ENCODE measurements at regions not wholly inside any gene's neighbourhood (a gene's known extent, or its start where the extent isn't known, plus 50 kb on each side); places are given as distances from the start of the nearest gene placed in this dataset.

DNA sequence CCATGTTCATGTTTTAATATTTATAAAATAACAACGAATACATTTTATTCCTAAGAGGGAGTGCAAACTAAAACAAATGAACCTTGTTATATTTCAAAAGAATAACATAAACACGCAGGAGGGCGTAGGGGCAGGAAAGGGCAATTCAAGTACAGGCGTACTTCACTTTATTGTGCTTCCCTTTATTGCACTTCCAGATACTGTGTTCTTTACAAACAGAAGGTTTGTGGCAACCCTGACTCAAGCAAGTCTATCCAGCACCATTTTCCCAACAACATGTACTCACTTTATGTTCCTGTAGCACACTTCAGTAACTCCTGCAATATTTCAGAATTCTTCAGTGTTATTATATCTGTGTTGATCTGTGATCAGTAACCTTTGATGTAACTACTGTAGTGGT lies 84.6 kb upstream of the PLEKHA5 start:
- ChIA-PET CTCF (no interaction called here), POLR2A (no interaction called here)
- no peak for TF ChIP-seq JUN (IDR thresholded peaks at IDR 0.05; ENCODE audit: borderline replicate concordance, insufficient read depth, insufficient read length, low read depth)
- no peak for TF ChIP-seq POLR2AphosphoS5 (IDR thresholded peaks at IDR 0.05; ENCODE audit: insufficient read depth, low read depth, low read length)
- no peak for TF ChIP-seq FOS (IDR thresholded peaks at IDR 0.05; ENCODE audit: borderline replicate concordance, insufficient read depth, low read length)
- TF ChIP-seq, protein P1, sequence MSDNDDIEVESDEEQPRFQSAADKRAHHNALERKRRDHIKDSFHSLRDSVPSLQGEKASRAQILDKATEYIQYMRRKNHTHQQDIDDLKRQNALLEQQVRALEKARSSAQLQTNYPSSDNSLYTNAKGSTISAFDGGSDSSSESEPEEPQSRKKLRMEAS (IDR thresholded peaks at IDR 0.05; ENCODE audit: insufficient read depth, insufficient read length) = no peak
- no peak for TF ChIP-seq EZH2 (IDR thresholded peaks at IDR 0.05; ENCODE audit: borderline replicate concordance, low read depth, low read length, severe bottlenecking)
- TF ChIP-seq, protein P2, sequence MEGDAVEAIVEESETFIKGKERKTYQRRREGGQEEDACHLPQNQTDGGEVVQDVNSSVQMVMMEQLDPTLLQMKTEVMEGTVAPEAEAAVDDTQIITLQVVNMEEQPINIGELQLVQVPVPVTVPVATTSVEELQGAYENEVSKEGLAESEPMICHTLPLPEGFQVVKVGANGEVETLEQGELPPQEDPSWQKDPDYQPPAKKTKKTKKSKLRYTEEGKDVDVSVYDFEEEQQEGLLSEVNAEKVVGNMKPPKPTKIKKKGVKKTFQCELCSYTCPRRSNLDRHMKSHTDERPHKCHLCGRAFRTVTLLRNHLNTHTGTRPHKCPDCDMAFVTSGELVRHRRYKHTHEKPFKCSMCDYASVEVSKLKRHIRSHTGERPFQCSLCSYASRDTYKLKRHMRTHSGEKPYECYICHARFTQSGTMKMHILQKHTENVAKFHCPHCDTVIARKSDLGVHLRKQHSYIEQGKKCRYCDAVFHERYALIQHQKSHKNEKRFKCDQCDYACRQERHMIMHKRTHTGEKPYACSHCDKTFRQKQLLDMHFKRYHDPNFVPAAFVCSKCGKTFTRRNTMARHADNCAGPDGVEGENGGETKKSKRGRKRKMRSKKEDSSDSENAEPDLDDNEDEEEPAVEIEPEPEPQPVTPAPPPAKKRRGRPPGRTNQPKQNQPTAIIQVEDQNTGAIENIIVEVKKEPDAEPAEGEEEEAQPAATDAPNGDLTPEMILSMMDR (IDR thresholded peaks at IDR 0.05; ENCODE audit: extremely low read depth in 1 of 2, insufficient read depth in 1 of 2, low read depth in 1 of 2, low read length in 2 of 2) = no peak
- no peak for TF ChIP-seq GATA2 (IDR thresholded peaks at IDR 0.05; ENCODE audit: insufficient read depth, insufficient read length, low read depth, low read length)
- TF ChIP-seq POLR2A (IDR thresholded peaks at IDR 0.05; ENCODE audit: low read depth, low read length) = no peak
- TF ChIP-seq MYC (IDR thresholded peaks at IDR 0.05; ENCODE audit: low read depth, low read length) = no peak
- H3K4me2 ChIP-seq (ENCODE audit: insufficient read depth, low read length) = no peak overlapping the region
- no peaks in the 10 kb centered on the region for H3K27me3 ChIP-seq (ENCODE audit: control insufficient read depth in 2 of 2, insufficient read depth in 2 of 2, low read length in 2 of 2)
- H2AFZ ChIP-seq (ENCODE audit: low read depth, low read length) = no peak overlapping the region
- BruUV-seq (replicated peaks) = no TSS peak
- H3K9me1 ChIP-seq (replicated peaks; ENCODE audit: control insufficient read depth, extremely low read depth, insufficient read depth, low read length) = no peaks in the 10 kb centered on the region
- FAIRE-seq = no peak
- H3K9ac ChIP-seq (replicated peaks; ENCODE audit: extremely low read depth, insufficient read depth, low read length) = no peak overlapping the region
- DNase-seq (ENCODE audit: low read depth, low spot score) = no peak
- no peaks in the 10 kb centered on the region for H3K4me1 ChIP-seq (ENCODE audit: control insufficient read depth, extremely low read depth, insufficient read depth, low read length)
- intact Hi-C loops (cut with micrococcal nuclease) (no loop called here), dilution Hi-C loops (cut with MboI; ENCODE audit: extremely low pct_ligation_motif_present, low sequenced_read_pairs) (no loop called here)
- no peak overlapping the region for H3K27ac ChIP-seq (ENCODE audit: insufficient read depth, low read depth, low read length)
- H3K36me3 ChIP-seq (ENCODE audit: control insufficient read depth in 2 of 2, extremely low read depth in 1 of 2, insufficient read depth in 2 of 2, low read length in 2 of 2) = no peaks in the 10 kb centered on the region
- no peaks in the 10 kb centered on the region for H3K9me3 ChIP-seq (replicated peaks; ENCODE audit: control insufficient read depth, insufficient read depth, low read length)
- no peak overlapping the region for H3K4me3 ChIP-seq (replicated peaks in 1 of 3; ENCODE audit: insufficient read depth in 1 of 3, low read depth in 1 of 3, low read length in 3 of 3)
- no peaks in the 10 kb centered on the region for H3K79me2 ChIP-seq (ENCODE audit: control insufficient read depth, insufficient read depth, low read length)
- no peaks in the 10 kb centered on the region for H4K20me1 ChIP-seq (replicated peaks; ENCODE audit: control insufficient read depth, extremely low read depth, insufficient read depth, low read length)
